Hematopoietic multipotent progenitor cell treated with erythropoietin and hydrocortisone succinate and interleukin-3 and kit ligand, for 6 days (in vitro differentiated cells): ENCODE measurements at regions not wholly inside any gene's neighbourhood (a gene's known extent, or its start where the extent isn't known, plus 50 kb on each side); places are given as distances from the start of the nearest gene placed in this dataset.
A peak's percentile ranks its signal among the peaks of the same experiment; 100 is the strongest.

ENCODE experiments used
- DNase-seq: peaks from one replicate; pipeline ENCODE4 v3.0.0-alpha.2; 2015

DNA sequence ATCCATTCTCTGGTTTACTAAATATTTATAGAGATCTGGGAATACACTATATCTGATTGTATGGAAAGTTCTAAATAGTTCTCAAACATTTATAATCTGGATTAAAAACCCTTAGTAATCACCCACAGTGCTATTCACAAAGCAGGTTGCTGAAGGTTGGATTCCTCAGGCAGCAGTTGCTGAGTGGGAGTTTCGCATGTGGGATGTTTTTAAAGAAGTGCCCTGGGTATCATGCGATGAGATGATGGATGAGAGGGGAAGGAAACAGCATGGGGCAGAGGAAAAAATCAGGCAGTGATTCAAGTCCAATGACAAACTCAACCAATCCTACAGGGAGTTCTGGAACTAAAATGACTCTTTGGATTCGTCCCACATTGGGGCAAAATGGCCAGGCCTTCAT lies 85.3 kb upstream of the GALNT2 start:
- no peak for DNase-seq

DNA sequence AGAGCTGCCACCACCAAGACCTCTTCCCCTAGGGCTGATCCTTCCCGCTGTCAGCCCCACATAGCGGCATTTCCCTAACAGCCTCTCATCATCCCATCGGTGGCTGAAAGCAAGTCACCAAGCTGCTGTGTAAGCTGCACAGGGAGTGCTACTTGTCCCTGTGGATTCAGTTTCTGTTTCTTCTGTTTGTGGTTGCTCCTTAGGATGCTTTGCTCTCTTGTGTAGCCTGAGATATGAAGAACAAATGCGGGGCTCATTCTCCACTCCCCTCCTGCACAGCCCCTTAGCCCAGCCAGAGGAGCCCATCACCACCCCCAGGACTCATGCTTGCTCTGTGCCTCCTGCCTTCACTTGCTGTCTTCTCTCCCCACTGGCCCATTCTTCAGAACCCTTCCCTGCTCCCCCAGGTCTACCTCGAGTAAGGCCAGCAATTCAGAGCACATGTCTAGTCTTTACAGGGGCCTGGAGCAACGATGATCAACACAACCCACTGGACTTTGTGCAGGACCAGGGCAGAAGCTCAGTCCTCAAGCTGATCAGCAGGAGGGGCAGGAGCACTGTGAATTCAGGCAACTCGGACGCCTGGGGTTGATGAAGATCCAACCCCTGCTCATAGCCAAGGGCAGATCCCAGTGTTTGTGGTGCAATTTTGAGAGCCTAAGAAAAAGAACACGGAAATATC lies 82.6 kb upstream of the GALNT2 start:
- no peak for DNase-seq

DNA sequence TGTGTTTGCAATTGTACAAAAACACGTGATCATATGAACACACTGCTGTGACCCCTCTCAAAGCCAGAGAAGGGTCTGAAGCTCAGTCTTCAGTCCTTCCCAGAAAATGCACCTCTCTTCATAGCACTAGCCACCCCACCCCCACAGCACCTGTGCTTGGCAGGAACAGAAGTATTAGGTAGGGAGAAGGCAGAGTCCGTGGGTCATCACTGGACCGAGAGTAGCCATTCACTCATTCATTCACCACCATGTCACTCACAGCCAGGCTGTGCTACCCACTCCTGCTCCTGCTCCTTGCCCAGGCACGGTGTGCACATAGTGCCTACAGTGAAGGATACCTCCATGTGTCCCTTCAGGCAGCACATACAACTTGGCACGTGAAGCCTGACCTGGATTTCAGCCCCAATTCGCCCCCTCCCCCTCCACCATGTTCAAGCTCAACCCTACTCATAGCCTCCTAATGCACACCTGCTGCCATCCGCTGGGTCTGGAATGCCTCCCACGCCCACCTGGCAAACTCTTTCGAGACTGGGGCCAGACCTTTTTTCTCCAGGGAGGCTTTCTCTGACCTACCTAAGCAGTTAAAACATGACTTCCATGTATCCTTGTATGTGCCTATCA lies 81.9 kb upstream of the GALNT2 start:
- DNase-seq = no peak

DNA sequence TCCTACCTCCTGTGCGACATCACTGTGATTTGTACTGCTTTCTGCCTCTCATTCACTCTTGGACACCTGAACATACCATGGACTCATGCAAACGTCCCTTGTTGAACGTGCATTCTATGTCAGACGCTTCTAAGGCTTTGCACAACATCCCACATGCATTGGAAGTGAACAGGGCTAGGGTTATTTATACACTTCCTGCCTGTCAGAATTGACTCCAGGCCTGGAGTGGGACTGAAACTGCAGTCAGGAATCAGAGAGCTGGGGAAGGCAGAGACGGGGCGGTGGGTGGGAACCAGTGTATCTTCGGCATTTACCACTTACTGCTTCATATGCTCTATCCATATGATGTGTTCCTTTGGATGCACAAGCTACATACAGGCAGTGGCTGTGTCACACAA lies 81.4 kb upstream of the GALNT2 start:
- no peak for DNase-seq

DNA sequence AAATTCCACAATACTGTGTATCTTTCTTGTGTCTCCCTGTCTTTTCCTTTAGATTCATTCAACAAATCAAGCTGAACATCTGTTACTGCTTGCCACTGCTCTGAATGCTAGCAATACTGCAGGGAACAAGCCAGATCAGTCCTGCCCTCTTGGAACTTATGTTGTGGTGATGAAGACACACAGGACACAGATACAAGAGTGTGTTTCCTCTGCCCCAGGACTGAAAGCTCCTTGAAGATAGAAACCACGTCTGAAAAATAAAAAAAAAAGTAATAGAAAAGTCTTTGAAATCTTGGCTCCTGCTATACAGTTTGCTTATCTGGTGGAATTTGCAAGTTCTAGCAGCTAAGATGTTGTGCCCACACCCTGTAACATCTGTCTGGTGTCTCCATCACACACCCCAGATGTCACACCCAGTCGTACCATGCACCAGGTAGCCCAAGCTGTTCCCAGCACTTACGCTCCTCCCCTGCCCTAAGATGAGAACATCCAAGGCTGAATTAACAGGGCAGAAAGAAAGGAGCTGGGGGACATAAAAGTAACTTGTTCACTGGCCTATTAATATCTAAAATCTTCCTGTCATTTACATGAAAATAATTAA lies 80.2 kb upstream of the GALNT2 start:
- DNase-seq = peak; percentile 40

DNA sequence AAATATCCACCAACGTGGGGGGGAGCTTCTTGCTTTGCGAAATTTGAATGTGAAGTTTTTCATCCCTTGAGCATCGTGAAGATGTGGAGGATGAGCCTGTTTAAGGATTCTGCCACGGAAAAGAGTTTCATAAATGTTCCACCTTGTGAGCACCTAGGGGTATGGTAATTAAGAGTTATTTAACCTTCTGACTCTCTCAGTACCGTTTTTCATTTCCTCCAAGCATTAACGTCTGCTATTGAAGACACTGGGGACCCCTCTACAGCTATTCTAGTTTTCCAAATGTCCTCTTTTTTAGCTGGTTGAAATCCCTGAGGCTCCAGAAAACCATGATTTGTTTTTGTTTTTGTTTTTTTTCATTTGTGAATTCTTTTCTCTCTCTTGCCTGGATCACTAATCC lies 79.1 kb upstream of the GALNT2 start:
- no peak for DNase-seq

DNA sequence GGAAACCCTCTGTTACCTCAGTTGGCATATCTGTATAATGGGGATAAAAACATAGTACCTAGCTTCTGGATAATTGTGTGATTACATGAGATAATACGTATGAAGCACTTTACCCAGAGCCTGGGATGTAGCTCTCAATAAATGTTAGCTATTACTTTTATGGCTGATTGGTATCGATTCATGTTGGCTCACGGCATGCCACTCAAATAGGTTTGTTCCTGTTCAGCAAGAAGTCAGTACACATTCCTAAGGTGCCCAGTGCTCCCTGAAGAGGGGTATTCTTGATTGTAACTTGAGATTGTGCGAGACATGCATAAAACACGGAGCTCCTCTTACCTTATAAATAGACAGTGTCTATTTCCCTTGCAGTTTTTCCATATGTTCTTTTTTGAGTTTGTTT lies 78.5 kb upstream of the GALNT2 start:
- no peak for DNase-seq

DNA sequence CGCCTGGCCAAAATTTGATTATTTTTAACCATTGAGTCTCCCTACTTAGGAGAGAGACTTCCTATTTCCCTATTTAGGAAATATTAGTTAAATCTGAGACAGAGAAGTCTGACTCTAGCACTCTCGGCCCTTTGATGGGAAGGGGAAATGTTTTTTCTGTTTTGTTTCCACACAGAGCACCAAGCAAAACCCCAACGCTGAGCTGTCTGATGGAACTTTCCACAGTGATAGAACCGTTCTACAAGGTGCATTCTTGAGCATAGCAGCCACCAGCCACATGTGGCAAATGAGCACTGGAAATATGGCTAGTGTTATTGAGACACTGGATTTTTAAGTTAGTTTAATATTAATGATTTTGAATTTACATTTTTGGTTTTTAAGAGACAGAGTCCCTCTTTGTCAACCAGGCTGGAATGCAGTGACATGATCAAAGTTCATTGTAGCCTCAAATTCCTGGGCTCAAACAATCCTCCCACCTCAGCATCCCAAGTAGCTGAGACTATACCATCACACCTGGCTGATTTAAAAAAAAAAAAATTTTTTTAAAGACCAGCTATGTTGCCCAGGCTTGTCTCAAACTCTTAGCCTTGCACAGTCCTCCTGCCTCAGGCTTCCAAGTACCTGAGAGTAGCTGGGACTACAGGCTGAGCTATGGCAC lies 77.3 kb upstream of the GALNT2 start:
- DNase-seq = no peak

DNA sequence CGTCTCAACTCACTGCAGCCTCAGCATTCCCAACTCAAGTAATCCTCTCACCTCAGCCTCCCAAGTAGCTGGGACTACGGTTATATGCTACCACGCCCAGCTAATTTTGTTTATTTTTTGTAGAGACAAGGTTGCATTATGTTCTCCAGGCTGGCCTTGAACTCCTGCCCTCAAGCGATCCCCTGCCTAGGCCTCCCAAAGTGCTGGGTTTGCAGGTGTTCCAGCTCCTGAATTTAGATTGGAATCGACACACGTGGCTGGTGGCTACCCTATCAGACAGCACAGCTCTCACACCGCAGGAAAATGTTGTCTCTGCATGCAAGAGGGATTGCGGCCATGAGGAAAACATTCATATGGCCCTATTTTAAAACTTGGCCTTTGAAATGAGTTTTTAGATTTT lies 76.7 kb upstream of the GALNT2 start:
- no peak for DNase-seq

DNA sequence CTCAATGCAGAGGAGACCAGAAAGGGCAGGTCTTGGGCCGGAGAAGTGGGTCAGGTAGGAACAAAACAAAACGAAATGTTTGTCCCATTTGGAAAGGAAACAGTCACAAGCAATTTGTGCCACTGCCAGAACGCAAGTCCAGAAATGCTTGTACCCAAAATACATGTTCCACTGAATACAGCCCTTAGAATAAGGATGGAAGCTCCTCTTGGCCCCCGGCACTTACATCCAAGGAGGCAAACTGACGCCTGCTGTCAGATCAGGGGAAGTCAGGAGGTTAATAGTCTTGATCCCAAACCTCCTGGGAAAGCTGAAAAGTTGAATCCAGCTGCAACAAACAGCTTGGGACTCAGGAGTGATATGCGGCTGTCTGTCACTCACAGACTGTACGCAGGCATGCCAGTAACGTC lies 75.9 kb upstream of the GALNT2 start:
- no peak for DNase-seq

DNA sequence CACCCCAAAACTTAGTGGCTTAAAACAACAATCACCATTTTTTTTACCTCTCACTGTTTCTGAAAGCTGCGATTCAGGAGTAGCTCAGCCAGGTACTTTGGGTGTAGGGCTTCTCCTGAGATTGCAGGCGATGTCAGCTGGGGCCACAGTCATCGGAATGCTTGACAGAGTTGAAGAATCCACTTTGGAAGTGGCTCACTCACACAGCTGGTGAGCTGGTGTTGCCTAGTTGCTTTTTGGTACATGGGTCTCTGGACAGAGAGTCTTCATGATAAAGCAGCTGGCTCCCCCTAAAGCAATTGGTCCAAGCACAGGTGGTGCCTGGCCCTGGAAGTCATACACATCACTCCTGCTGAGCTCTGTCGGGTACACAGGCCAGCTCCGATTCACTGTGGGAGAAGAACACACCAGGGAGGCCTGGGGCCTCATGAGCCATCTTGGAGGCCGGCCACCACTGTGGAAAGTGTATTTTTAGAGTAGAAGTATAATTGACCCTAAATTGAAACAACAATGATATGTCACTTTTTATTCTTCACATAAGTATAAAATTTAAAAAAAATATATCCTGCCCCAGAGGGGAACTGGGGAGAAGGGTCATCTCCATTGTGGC lies 75.2 kb upstream of the GALNT2 start:
- no peak for DNase-seq

DNA sequence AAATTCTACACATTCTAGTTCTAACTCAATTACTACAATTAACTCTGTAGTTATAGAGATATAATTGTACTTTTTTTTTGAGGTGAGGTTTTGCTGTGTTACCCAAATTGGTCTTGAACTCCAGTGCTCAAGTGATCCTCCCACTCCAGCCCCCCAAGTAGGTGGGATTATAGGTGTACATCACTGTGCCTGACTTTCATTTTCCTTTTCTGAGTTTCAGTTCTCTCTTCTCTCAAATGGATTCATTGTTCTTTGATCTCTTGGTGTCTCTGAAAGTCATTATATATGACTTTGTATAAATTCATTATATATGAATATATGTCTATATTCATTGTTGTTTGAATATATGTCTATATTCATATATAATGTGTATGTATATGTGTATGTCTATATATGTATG lies 74.0 kb upstream of the GALNT2 start:
- no peak for DNase-seq

DNA sequence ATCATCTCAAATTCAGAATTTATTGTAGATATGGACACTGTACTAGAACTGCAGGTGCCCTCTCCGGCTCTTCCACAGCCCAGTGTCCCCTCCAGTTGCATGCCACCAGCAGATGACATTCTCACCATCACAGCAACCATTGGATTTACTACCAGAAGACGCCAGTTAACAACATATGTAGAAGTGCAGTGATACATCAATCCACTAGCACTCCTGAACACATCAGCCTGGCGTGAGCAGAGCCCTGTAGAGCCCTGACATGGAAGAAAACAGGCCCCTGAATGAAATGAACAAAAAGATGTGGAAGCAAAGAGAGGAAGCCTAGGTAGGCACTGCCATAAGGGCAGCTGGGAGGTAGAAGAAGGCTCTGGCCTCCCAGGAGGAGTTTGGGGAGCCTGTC lies 73.1 kb upstream of the GALNT2 start:
- DNase-seq = no peak

DNA sequence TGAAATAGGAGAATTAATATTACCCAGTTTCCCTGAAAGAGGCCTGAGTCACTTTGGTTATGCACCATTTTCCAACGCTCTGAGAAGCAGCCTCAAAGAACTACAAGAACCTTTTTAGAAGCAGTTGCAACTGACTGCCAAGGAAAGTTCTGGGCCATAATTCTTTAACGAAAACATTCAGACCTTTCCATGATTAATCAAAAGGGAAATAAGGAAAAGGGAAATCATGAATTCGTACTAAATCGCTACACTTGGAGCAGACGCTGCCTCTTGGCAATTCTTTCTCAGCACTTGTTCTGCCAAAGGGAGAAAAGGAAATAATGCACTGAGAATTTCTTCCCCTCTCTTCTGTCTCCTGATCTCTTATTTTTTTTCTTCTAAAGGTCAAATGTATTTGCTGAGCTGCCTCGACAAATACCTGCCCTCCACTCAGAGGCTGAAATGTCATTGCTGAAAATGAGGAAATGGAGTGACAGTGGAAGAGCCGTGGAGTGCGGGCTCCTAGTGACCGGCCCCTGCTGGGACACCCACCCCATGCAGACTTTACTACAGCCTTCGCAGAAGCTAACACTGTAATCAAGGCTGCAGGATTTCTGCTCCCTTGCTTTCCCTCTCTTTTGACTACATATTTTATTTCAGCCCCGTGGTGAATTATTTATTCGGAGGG lies 67.9 kb upstream of the GALNT2 start:
- DNase-seq = no peak

DNA sequence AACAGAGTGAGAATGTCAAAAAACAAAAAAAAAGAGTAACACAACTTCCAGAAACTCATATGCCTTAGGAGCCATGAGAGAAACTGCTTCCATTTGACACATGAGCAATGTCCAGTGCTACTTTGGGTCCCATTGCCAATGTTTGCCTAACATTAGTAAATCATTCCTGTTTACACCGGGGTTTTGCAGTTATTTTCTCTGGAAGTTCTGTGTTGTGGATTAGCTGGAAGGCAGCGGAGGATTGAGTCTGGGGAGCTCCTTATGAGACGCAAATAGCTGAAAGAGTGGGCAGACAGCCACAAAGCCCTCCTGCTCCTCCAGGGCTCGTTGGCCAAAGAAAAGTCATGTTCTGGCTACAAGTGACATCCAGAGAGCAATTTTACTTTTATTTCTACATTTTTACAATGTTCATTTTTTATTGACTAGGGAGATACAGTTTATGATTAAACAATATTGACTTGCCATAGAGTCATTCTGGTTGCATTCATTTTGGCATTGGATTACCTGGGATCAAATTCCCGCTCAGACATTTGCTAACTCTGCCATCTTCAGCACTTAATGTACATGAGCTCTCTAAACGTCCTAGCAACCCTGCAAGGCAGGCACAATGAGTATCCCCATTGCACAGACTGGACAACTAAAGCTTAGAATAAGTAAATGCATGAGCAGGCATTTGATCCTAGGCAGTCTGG lies 66.4 kb upstream of the GALNT2 start:
- no peak for DNase-seq

DNA sequence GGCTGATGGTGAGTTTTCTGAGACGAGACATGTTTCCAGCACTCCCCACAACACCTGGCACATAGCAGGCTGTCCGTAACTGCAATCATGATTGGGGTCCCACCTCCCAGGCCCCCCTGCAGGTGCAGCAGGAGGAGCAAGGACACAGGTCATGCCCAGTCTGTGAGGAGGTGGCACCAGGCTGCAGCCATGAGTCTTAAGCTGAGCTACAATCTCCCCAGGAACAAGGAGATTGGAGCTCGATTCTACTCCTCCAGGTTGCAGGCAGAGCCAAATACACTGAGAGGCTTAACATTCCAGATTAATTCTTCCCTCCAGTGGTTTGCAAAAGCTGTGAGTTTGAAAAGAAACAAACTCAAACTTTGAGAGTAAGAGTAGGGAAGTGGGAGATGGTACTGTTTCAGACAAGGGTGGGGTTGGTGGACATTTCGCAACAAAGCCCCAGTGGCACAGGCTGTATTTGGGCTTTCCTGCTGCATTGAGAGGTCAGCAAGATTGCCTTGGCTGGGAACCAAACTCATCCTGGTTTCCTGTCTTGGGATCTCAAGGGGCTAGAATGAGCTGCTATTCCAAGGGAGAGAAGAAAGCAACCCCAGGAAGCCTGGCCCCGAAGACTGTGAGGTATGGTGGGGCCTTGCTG lies 64.8 kb upstream of the GALNT2 start:
- peak; percentile 8 for DNase-seq

DNA sequence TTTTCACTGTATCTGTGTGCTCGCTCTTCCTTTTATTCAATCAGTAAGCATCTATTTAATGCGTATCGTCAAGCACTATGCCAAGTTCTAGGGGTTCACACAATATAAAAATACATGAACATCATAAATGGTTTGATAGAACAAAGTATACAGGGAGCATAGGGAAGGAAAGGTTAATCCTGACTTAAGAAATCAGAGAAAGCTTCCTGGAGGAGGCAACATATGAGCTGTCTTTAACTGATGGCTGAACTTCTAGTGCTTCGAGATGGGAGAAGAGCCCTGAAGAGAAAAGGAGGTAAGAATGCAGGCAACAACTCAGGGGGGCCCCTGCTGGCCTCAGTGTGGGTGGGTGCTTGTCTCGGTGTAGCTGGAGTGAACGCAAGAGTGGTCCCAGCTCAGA lies 63.6 kb upstream of the GALNT2 start:
- no peak for DNase-seq

DNA sequence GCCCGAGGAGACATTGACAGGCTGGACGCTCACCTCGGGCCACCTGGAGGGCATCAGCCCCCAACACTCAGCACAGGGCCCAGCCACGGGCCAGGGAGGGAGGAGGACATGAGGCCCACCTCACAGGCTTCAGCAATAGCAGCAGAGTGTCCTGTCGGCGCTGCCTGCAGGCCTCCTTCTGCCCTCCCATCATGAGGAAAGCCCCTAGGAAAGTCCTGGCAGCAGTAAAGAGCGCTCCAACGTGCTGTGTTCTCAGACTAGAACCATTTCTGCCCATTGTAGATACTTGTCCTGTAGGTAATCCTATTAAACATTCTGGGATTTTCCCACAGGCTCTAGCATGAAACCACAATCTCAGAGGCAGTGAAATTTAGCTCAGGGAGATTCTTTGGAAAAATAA lies 62.0 kb upstream of the GALNT2 start:
- no peak for DNase-seq

DNA sequence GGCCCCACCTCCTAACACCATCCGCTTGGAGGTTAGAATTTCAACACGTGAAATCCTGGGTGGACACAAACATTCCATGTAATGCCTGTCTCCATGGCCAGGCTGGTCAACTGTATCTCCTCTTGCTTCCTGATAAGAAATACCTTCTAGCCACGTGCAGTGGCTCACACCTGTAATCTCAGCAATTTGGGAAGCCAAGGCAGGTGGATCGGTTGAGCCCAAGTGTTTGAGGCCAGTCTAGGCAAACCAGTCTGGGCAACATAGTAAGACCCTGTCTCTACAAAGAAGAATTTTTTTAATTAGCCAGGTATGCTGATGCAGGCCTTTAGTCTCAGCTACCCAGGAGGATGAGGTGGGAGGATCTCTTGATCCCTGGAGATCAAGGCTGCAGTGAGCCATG lies 58.3 kb upstream of the GALNT2 start:
- no peak for DNase-seq

DNA sequence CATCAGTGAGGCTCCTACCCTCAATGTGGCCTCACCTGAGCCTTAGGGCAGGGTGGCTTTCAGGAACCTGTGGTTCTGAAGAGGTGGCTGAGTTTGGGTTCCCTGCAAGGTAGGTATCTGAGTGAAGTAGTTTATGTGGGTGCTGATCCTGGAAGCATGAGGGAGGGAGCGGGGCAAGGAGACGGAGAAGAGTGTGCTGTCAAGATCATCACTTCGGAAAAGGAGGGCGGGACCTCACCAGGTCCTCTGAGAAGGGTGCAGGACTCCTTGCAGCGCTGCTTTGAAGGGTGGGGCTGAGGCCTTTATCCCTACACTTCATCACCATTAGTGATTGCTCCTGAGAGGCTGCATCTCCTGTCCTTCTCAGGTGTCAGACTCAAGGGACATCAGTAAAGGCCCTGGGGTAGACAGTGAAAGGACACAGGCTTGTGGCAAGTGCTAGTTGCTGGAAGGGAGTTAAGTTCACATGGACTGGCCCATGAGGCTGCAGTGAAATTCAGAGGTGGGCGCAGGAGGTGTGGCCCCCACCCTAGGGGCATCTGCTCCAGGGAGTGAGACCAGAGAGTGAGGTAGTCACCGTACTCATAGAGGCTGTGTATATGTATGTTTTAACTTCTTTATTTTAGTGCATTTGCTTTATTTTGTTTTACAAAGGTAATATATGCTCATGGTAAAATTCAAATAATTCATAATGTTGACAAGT lies 57.3 kb upstream of the GALNT2 start:
- no peak for DNase-seq

DNA sequence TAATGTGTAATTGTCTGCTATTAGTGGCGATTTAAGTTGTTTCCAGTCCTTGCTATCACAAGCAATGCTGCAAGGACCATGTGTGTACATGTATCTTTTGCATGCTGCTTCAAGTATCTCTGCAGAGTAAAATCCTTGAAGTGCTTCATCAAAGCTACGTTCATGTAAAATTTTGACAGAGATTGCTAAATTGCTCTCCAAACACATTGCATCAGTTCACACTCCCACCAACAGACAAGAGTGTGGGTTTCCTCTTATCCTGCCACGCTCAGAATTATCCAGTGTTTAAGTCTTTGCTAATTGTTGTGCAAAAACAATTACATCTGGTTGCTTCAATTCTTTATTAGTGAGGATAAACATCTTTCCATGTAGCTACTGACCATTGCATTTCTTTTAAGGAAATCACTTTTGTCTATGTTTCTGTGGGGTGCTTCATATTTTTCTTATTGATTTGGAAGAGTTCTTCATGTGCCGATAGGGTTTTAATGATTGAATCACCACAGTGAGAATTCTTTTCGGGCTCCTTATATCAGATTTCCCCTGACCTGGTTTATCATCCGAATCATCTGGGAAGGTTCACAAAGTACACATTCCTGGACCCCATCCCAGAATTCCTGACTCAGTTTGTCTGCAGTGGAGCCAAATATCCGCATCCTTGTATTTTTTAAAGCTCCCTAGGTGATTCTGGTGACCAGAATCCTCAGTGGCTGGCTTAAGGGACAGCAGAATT lies 56.3 kb upstream of the GALNT2 start:
- peak; percentile 47 for DNase-seq
